ENCODE measurements at regions not wholly inside any gene's neighbourhood (a gene's known extent, or its start where the extent isn't known, plus 50 kb on each side); places are given as distances from the start of the nearest gene placed in this dataset.

GRCh38 chr21:15638856-15639549 lies 90.8 kb upstream of the USP25 start:
- TF ChIP-seq EZH2 (IDR thresholded peaks at IDR 0.05; ENCODE audit: low read length, unreplicated experiment), result no peak
- TF ChIP-seq CTCF (conservative IDR thresholded peaks at IDR 0.05; ENCODE audit: low read depth, low read length), result no peak

Data from PC-3 (cell line).